ENCODE measurements at regions not wholly inside any gene's neighbourhood (a gene's known extent, or its start where the extent isn't known, plus 50 kb on each side); places are given as distances from the start of the nearest gene placed in this dataset.

DNA sequence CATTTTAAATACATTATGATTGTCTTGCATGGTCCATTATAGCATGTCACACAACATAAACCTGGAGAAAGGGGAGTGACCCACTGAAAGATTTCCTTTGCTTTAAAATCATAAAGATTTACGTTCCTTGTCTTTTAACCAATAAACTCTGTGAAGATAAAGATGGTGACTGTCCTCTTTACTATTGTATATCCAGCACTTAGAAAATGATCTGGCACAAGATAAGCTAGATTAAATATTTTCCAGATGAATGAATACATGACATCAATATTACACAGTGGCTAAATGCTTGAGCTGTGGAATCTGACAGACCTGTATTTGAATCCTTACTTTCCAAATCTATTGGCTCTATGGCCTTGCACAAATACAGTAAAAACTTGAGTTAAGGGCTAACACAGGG lies 938.4 kb downstream of the SORCS1 start:
- TF ChIP-seq FOXM1 (IDR thresholded peaks at IDR 0.05; ENCODE audit: borderline replicate concordance) = no peak
- no peak for TF ChIP-seq LEF1 (IDR thresholded peaks at IDR 0.05; ENCODE audit: borderline replicate concordance)
- TF ChIP-seq ZNF384 (IDR thresholded peaks at IDR 0.05) = no peak
- no peak for TF ChIP-seq HDGF (IDR thresholded peaks at IDR 0.05; ENCODE audit: borderline replicate concordance)
- no peak for TF ChIP-seq FOXK2 (IDR thresholded peaks at IDR 0.05)
- no peak for TF ChIP-seq SP1 (IDR thresholded peaks at IDR 0.05)
- no peak for TF ChIP-seq SUZ12 (IDR thresholded peaks at IDR 0.05)
- TF ChIP-seq, protein P1, sequence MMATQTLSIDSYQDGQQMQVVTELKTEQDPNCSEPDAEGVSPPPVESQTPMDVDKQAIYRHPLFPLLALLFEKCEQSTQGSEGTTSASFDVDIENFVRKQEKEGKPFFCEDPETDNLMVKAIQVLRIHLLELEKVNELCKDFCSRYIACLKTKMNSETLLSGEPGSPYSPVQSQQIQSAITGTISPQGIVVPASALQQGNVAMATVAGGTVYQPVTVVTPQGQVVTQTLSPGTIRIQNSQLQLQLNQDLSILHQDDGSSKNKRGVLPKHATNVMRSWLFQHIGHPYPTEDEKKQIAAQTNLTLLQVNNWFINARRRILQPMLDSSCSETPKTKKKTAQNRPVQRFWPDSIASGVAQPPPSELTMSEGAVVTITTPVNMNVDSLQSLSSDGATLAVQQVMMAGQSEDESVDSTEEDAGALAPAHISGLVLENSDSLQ (IDR thresholded peaks at IDR 0.05) = no peak
- no peak for TF ChIP-seq TARDBP (IDR thresholded peaks at IDR 0.05)
- no peak for TF ChIP-seq FOXA1 (IDR thresholded peaks at IDR 0.05)
- no peak for TF ChIP-seq ARNT (IDR thresholded peaks at IDR 0.05)
- ChIA-PET POLR2A (no interaction called here), CTCF (no interaction called here)
- DNase-seq (ENCODE audit: extremely low spot score) = no peak

- CTCF ChIA-PET = no interaction called here
- TF ChIP-seq FOXK2 (IDR thresholded peaks at IDR 0.05) = no peak
- POLR2A ChIA-PET = no interaction called here
- no peak for DNase-seq (ENCODE audit: extremely low spot score)
Observed at GRCh38 chr10:106224676-106225075, 939.8 kb downstream of the SORCS1 start.

DNA sequence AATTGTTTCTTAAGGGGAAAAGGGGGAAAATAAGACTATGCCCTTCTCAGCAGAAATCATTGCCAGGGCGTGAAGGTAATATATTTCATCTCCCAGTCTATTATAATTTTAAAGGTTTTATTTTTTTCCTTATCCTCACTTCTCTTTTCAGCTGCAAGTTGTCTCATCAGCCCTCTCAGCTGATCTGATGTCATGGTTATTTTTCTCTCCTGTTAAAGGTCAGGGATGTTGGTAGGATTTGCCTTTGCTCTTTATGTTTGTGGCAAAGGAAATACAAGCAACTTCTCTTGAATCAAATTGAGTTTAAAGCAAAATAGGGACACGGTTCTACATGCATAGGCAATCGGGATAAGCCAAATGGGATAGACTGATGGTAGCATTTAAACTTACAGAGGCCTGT lies 946.9 kb downstream of the SORCS1 start:
- TF ChIP-seq FOXK2 (IDR thresholded peaks at IDR 0.05) (no peak), SP1 (IDR thresholded peaks at IDR 0.05) (no peak), FOXM1 (IDR thresholded peaks at IDR 0.05; ENCODE audit: borderline replicate concordance) (no peak), SUZ12 (IDR thresholded peaks at IDR 0.05) (no peak), NFRKB (IDR thresholded peaks at IDR 0.05) (no peak), ZNF384 (IDR thresholded peaks at IDR 0.05) (no peak), LEF1 (IDR thresholded peaks at IDR 0.05; ENCODE audit: borderline replicate concordance) (no peak), L3MBTL2 (conservative IDR thresholded peaks at IDR 0.05) (no peak), HDGF (IDR thresholded peaks at IDR 0.05; ENCODE audit: borderline replicate concordance) (no peak), ARNT (IDR thresholded peaks at IDR 0.05) (no peak)
- TF ChIP-seq, protein P1 (IDR thresholded peaks at IDR 0.05) = no peak
- ChIA-PET POLR2A (no interaction called here), CTCF (no interaction called here)
- no peak for DNase-seq (ENCODE audit: extremely low spot score)

GRCh38 chr10:106216085-106216484 lies 948.4 kb downstream of the SORCS1 start:
- CTCF ChIA-PET = no interaction called here
- POLR2A ChIA-PET = no interaction called here
- TF ChIP-seq LEF1 (IDR thresholded peaks at IDR 0.05; ENCODE audit: borderline replicate concordance) (no peak), TARDBP (IDR thresholded peaks at IDR 0.05) (no peak), NFRKB (IDR thresholded peaks at IDR 0.05) (no peak), HDGF (IDR thresholded peaks at IDR 0.05; ENCODE audit: borderline replicate concordance) (no peak)
- DNase-seq (ENCODE audit: extremely low spot score) = no peak

DNA sequence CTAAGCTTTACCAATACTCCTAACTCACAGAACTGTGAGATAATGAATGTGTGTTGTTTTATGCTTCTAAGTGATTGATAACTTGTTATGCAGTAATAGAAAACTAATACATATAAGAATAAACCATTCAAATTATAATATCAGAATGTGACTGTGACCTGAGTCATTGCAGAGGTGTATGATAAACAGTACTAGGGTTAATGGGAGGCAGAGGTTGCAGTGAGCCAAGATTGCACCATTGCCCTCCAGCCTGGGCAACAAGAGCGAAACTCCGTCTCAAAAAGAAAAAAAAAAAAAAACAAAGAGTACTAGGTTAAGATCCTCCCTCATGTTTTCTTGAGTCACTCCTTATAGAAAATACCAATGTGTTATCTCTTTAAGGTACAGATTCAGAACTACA lies 950.3 kb downstream of the SORCS1 start:
- ChIA-PET POLR2A (no interaction called here), CTCF (no interaction called here)
- DNase-seq (ENCODE audit: extremely low spot score) = no peak
- TF ChIP-seq L3MBTL2 (conservative IDR thresholded peaks at IDR 0.05) (no peak), SP1 (IDR thresholded peaks at IDR 0.05) (no peak), NFRKB (IDR thresholded peaks at IDR 0.05) (no peak), FOXK2 (IDR thresholded peaks at IDR 0.05) (no peak), ARNT (IDR thresholded peaks at IDR 0.05) (no peak), BHLHE40 (IDR thresholded peaks at IDR 0.05; ENCODE audit: borderline replicate concordance) (no peak), CTBP1 (IDR thresholded peaks at IDR 0.05; ENCODE audit: borderline replicate concordance) (no peak), FOXM1 (IDR thresholded peaks at IDR 0.05; ENCODE audit: borderline replicate concordance) (no peak), ZNF384 (IDR thresholded peaks at IDR 0.05) (no peak), ELF4 (IDR thresholded peaks at IDR 0.05) (no peak), HDGF (IDR thresholded peaks at IDR 0.05; ENCODE audit: borderline replicate concordance) (no peak), LEF1 (IDR thresholded peaks at IDR 0.05; ENCODE audit: borderline replicate concordance) (no peak), TARDBP (IDR thresholded peaks at IDR 0.05) (no peak), SUZ12 (IDR thresholded peaks at IDR 0.05) (no peak), FOXA1 (IDR thresholded peaks at IDR 0.05) (no peak)
- TF ChIP-seq, protein P1 (IDR thresholded peaks at IDR 0.05) = no peak

DNA sequence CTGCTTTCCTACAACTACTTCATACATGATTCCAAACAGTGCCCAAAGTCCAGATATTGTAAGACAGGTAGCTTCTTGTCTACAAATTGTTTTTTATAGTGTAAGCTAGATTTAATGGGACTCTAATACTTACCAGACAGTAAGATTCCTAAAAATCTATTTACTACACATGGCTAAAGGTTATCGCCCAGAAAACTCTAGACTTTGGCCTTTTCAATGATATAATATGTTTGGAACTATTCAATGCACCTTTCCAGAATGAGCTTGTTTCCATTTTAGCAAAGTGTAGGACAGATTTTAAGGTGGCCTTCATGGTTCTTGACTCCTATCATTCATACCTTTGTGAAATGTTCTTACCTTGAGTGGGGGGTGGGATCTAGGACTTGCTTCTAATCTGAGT lies 951.0 kb downstream of the SORCS1 start:
- TF ChIP-seq SUZ12 (IDR thresholded peaks at IDR 0.05) = no peak
- TF ChIP-seq FOXA1 (IDR thresholded peaks at IDR 0.05) = no peak
- TF ChIP-seq BHLHE40 (IDR thresholded peaks at IDR 0.05; ENCODE audit: borderline replicate concordance) = no peak
- no peak for TF ChIP-seq L3MBTL2 (conservative IDR thresholded peaks at IDR 0.05)
- no peak for TF ChIP-seq SP1 (IDR thresholded peaks at IDR 0.05)
- TF ChIP-seq ARNT (IDR thresholded peaks at IDR 0.05) = no peak
- TF ChIP-seq ZNF384 (IDR thresholded peaks at IDR 0.05) = no peak
- no peak for TF ChIP-seq CTBP1 (IDR thresholded peaks at IDR 0.05; ENCODE audit: borderline replicate concordance)
- no peak for TF ChIP-seq LEF1 (IDR thresholded peaks at IDR 0.05; ENCODE audit: borderline replicate concordance)
- no peak for TF ChIP-seq NFRKB (IDR thresholded peaks at IDR 0.05)
- no peak for TF ChIP-seq TARDBP (IDR thresholded peaks at IDR 0.05)
- TF ChIP-seq, protein P1 (IDR thresholded peaks at IDR 0.05) = no peak
- no peak for DNase-seq (ENCODE audit: extremely low spot score)
- POLR2A ChIA-PET = no interaction called here
- CTCF ChIA-PET = no interaction called here

Measured in HEK293T (cell line).